ENCODE measurements at regions not wholly inside any gene's neighbourhood (a gene's known extent, or its start where the extent isn't known, plus 50 kb on each side); places are given as distances from the start of the nearest gene placed in this dataset.
"Not testable (repeated sequence)": the region's sequence is repeated elsewhere in the genome, so short reads cannot be mapped to it uniquely, and the experiment has no call there.

DNA sequence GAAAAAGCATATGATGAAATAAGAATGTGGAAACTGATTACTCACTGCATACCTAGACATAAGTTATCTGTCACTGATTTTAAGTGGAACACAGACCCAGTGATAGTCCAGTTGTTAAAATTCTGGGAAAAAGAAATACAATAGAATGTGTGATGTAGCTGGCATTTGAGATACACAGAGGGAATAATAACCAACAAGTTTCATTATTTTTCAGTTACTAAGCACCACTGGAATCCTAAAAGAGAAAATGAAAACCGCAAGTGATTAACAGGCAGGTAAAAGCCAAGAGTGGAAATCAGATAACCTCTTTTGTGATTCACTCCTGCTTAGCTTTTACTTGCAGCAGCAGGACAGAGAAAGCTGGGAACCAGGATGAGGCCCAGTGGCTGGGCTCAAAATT, 994.0 kb upstream of the SEMA6A start:
- no peak for DNase-seq

DNA sequence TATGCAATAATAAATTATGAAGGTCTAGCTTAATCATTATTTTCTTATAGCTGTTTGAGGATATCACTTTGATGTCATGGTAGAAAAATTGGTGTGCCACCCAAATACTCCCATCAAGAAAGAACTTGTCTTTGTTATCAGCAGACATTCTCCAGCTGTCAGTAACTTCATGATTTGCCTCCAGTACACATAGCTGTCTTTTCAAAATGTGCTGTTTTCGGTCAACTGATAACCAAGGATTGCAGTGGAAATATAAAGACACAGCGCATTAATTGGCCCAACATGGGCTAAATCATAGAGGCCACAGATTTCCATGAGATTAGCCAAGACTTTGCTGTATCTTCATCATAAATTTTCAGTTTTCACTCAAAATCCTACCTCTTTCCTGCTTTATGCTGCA, 993.5 kb upstream of the SEMA6A start:
- DNase-seq: no peak

DNA sequence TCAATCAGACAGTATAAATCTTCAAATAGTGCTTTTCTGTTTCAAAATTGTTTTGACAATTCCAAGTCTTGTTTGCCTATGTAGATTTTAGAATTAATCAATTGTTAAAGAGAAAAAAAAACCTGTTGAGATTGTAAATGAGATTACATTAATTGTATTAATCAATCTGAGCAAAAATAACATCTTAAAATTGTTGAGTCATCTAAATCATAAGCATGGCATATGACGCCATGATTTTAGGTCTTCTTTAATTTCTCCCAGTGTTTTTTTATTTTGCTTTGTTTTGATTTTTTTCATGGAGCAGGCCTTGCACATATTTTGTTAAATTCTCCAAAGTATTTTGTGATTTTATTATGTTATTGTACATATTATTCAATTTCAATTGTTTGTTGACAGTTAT, 988.0 kb upstream of the SEMA6A start:
- no peak for DNase-seq

DNA sequence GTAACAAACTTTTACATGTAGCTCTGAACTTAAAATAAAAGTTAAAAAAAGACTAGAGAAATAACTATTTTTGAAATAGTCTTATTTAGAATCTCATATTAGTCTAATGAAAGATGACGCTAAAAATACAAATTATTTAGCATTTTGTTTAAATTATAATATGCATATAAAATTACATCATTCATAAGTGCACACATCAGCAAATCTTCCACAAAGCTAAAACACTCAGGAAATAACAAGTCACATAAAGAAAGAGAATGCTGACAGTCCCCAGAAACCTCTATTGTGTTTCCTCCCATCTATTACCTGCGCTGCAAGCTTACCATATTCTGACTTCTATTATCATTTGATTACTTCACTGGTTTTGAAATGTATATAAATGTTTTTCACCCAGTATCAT, 986.9 kb upstream of the SEMA6A start:
- DNase-seq: no peak

DNA sequence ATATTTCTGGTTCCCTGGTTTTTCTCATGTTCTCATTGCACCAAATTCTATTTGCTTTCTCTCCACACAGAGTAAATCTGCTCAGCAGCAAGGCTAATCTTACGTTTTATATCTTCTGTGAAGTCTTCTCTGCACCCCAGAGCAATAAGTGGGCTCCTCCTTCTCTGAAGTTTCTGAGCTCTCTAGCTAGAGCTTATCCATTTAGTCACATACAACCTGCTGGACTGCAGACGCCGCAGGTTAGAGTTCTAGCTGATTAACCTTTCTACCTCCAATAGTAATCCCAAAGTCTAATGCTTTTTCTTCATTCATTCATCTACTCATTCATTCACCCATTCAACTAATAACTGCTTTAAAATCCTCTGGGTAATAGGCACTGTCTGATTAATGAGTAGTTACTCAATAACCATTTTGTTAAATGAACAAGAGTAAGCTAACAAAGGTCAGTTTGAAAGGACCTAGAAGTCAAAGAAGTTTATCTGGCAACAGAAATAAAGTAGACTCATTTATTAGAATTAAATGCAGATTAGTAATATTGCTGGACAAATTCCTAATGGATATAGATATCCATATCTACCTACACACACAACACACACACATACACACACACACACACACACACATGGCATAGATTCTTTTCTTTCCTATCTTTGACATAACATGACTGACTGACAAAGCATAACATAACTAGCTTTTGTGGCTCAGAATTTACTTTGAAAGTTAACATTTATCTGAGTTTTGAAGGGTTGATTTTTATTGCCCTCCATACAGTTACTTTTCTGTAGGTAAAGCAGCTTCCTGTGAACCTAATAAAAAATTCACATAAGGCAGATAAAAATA, 984.6 kb upstream of the SEMA6A start:
- DNase-seq: no peak

DNA sequence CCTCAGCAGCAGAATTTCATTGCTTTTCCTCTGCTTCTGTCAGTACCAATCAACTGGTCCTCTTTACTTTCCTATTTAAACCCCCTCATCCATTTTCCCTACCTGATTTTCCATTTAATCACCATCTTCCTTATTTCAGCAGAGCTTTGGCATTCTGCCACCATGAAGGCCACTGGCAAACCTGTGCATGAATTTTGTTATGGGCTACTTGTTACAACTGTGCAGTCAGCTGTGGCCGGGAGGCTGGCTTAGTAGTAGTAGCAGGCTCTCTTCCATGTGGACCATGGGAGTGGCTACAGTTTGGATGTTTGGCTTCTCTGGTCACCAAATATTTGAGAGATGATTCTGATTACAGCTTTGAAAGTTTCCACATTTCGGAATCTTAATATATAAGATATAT, 976.6 kb upstream of the SEMA6A start:
- DNase-seq: no peak

DNA sequence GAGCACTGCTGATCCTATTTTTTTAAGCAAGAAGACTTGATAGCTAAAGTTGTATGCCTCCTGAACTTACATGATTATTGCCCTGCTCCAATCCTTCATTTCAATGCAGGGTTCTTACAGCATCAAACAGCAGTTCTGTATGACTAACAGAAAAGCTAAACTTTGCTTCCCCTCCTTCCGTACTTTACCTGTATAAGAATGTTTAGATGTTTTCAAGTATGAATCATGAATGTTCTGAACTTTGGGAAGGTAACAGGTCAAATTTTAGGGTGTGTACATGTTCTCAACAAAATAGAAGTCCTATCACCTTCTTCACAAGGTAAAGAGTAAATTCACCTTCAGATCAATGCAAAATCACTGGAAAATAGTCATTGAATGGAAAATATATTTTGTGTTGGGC, 972.6 kb upstream of the SEMA6A start:
- DNase-seq: no peak

DNA sequence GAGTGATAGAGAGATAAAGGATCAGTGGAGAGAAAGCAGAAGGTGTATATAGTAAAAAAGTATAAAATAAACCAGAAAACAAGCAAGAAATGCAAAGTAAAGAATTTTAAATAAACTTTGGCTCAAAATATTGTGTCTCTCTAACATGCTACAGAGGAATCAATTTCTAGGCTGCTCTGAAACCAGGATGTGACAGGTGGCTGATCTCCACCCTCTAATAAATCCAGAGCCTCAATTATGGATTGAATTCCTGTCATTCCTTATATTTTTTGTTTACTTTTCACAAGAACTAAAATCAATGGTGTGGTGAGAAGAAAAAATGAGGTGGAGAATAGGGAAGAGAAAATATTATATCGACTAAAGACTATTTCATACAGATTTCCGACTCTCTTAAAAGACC, 965.1 kb upstream of the SEMA6A start:
- DNase-seq: no peak

DNA sequence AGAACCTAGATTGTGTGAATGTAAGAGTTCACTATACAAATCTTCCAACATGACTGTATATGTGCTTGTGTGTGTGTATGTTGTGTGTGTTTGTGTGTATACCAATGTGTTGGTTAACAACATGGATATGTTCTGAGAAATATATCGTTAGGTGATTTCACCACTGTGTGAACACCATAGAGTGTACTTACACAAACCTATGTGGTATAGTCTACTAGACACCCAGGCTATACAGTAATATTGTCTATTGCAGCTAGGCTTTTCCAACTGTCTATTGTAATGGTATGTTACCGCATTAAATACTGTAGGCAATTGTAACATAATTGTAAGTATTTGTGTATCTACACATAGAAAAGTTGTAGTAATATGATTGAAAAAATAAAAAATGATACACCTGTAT, 959.2 kb upstream of the SEMA6A start:
- DNase-seq: no peak

DNA sequence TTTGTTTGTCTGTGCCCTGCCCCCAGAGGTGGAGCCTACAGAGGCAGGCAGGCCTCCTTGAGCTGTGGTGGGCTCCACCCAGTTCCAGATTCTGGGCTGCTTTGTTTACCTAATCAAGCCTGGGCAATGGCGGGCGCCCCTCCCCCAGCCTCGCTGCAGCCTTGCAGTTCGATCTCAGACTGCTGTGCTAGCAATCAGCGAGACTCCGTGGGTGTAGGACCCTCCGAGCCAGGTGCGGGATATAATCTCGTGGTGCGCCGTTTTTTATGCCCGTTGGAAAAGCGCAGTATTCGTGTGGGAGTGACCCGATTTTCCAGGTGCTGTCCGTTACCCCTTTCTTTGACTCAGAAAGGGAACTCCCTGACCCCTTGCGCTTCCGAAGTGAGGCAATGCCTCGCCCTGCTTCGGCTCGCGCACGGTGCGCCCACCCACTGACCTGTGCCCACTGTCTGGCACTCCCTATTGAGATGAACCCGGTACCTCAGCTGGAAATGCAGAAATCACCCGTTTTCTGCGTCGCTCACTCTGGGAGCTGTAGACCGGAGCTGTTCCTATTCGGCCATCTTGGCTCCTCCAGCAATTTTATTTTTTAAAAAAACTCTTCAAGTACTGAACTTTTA, 958.5 kb upstream of the SEMA6A start:
- not testable (repeated sequence) for DNase-seq

DNA sequence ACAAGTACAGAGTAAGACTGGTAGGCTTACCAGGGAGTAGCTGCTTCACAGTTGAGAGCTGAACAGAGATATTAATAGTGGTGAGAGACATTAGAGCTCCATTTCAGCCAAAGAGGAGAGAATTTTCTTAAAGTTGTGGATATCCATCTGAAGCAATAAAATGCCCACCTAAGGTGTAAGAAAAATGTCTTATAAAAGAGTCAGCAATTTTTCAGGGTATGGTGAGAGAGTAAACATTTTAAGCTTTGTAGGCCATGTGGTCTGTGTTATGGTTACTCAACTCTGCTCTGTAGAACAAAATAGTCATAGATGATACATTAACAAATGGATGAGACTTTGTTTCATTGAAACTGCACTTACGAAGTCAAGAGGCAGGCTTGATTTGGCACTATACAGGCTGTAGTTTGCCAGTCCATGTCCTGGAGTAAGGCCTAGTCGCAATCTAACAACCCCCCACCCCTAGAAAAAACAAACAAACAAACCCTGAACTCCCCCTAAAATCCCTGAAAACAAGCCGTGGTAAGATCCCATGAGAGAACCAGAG, 945.4 kb upstream of the SEMA6A start:
- no peak for DNase-seq

DNA sequence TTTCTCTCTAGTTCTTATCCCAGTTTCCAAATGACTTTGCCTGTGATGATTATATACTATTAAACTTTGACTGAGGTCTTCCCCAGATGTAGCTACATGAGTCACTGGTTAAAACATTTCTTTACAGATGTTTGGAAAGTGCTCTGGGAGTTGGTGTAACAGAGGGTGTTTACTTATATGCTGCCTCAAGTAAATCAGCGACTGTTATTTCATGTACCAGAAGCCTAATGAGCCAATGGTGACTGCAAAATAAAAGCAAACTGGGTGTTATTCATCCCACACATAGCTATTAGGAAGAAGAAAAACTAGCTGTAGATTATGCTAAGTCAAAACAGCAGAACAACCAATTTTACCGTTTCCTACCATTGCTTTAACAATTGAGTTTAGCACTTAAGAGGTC, 929.7 kb upstream of the SEMA6A start:
- DNase-seq: no peak

DNA sequence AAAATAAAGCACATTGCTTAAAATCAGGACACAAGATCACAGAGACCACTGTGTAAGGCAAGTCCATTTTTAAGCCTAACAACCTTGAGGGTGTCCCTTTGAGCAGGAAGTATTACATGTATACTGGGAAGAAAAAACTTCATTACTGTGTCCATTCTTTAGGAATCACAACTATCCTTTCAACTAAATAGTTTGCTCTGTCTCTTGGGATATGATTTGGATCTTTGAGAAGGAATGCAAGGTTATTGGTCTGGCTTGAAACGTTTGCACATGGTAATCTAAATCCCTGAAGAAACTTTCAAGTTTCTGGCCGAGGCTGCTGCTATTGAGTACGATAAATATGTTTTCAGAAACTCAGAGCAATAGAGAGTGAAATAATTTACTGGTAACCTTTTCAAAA, 923.0 kb upstream of the SEMA6A start:
- no peak for DNase-seq

DNA sequence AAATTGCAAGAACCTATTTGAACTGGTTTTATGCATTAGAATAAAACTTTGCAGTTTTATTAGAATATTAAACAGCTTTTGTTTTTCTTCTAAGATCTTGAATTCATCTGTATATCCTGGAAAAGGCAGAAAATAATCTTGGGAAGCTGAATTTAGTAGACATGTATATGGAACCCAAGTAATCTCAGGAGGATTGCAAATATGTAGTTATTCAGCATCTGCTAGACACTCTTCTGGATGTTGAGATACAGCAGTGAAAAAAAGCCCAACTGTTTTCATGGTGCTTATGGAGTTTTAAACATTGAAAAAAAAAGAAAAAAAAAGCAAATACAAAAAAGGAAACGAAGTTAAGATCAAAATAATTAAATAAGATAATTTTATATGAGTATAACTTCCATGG, 922.2 kb upstream of the SEMA6A start:
- DNase-seq: no peak

DNA sequence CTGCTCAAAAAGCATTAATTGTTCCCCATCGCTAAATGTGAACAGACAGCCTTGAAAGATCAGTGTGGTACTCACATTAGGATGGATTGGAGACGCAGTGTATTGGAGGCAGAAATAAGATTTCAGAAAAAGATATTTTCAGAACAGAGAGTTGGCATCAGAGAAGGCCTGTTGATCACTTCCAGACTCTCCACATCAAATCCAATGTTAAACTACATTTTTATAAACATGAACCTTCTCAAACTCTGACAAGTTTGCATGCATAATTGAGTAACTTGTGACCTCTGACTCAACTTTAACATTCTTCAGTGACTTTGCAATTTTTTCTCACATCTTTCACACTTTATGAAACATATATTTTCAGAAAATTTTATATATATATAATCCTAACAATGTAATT, 919.6 kb upstream of the SEMA6A start:
- DNase-seq: no peak

DNA sequence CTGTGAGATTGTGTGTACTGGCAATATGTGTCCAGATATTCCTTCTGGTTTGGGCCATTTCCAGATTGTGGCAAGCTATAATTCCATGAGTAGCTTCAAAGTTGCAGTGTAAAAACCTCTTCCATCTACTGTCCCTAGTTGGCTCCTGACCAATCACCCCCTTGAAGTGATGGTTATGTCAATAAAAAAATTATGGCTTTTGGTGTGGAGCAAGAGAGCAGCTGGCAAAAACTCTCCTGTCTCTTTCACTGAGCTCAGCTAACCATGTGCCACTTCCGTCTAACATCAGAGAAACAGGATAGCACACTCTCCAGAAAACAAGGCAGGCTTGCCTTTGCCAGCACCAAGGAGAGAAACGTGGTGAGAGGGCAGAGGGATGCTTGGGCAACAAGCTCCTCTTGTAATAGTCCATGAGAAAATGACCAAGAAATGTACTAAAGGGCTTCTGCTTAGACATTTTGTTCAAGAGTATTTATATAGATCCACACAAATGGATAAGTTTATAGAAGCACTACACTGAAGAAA, 914.4 kb upstream of the SEMA6A start:
- no peak for DNase-seq

DNA sequence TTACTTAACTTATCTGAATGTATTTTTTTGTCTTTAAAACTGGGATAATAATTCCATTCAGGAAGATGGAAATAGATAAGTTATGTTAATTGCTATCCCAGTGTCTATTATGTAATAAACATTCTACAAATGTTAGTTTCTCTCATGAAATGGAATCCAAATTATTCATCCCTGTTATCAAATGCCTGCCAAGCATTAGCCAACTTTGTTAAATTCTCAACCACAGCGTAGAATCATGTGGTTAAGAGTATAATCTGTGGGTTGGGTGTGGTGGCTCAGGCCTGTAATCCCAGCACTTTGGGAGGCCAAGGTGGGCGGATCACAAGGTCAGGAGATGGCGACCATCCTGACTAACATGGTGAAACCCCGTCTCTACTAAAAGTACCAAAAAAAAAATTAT, 912.9 kb upstream of the SEMA6A start:
- DNase-seq: no peak

DNA sequence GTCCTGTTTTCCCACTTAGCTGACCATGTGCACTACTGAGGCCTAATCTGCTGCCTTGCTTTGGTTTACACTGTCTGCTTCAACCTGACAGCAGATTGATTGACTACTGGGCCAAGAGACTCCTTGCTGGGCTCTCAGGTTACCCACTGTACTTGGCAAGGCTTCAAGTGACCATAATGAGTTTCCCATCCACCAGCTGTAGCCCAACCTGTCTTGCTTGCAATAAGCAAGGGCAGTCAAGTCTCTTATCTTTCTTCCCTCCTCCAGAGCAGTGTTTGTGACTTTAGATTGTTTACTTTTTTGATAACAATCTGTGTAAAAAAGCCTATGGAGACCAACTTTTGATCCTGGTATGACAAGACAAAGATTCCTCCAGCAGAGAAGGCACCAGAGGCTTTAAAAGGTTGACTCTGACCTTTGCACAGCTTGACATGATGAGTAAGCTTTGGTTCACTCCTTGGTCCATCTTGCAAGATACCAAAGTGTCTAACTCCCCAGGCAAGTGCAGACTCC, 912.3 kb upstream of the SEMA6A start:
- no peak for DNase-seq

DNA sequence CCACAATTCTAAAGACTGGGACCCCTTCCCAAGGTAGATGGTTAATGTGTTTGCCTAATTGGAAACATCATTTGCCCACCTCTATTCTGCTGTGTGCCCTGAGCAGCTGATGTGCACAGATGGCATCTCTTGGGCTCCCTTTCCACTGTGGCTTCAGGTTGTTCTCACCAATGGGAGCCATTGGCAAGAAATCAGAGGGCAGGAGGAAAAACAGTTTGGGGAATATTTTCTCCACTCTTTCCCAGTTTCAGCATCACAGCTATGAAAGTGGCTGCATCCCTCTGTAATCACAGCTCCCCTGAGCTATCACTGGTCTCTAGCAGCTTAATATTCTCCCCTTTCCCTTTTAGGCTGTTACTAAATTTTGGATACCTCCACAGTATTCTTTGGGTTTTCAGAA, 911.6 kb upstream of the SEMA6A start:
- DNase-seq: no peak

DNA sequence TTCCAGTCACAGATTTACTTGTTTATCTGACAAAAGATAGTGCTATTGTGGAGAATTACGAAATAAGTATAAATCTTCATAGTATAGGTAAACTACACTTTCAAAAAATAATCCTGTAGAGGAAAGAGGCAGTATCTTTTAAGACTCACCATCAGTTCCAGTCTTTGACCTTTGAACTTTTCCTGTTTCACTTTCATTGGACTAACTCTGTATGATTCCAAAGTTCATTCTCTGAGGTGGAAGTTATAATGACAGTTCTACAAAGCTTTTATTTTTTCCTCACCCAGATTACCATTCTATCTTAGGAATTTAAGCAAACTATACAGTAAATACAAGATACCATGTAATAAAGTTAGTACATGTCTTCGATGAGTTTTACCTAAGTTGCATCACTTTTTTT, 901.3 kb upstream of the SEMA6A start:
- no peak for DNase-seq

DNA sequence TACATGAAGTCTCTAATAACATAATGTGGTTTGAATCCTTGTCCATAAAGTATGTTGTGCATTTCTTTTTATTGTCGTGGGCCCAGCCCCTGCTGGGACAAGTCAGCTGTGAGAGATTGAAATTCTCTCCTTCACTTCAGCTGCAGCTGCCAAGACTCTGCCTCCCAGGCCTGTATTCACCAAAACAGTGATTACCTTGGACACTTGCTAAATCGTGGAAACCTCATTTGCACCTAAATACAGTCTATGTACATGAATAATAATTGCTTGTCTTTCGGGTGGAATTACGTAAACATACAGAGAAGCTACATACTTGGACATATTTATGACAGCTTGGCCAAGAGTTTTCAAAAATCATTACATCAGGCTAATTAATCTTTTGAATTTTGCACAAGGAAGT, 898.5 kb upstream of the SEMA6A start:
- DNase-seq: no peak

DNA sequence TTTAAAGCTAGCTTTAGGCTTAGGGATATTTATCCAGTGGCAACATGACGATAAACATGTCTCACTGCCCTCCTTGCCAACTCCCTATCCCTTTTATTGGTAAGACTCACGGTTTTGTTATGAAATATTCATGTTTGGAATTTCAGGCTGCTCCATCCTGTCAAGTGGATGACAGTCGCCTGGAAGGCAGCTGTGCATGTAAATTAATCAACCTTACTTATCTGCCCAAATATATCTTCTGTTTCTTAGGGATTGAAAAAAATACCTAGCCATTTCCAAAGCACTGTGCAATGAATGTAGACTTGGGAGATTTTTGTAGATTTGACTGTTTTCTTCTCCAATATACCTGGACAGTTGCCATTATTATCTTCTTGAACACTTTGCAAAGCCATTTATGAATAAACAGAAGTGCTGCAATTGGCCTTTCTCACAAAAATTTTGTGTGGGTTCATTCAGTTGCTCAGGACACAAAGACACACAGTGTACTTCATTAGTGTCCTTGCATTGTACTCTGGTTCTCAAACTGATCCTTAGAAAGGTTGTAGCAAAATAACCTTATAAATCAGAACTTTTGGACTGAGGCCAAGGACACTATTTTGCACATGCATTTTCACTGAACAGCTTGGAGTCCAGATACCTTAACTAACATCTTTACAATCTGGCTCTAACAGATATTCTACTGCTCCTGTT, 889.4 kb upstream of the SEMA6A start:
- DNase-seq: no peak

DNA sequence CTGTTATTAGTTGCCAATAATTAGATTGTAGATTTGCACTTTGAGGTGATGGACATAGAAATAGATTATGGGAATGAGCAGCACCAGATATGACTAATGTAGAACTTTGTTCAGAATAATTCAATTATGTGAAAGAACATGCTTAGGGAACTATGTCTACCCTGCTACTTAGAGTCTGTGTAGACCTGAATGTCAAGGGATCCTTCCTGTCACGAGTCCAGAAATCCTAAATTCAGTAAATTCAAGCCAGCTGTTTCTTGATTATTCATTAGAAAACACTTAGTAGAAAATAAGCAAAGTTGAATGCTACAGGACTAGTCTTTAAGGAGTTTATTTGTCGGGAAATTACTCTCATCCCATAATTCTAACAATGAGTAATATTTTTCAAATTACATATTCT, 887.3 kb upstream of the SEMA6A start:
- no peak for DNase-seq

DNA sequence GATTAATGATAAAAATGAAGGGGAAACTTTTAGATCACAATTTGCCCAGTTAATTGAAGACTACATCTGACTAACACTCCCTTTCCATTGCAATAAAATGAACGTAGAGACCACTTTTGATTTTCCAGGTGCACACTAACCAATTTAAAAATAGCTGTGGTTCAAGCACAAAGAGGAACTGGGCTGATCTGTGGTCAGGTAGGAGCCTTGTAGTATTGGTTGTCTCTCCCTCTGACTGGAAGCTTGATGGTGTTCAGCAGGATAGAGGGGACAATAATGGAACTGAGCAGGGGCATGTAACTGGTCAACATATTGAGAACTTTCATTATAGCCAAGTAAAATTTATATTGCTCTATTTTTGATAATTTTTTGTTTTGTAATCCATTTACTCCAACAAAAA, 886.8 kb upstream of the SEMA6A start:
- no peak for DNase-seq

Measured in CD4-positive, alpha-beta T cell treated with Interferon alpha-2 for 1 hour (primary cell).